ENCODE measurements at regions not wholly inside any gene's neighbourhood (a gene's known extent, or its start where the extent isn't known, plus 50 kb on each side); places are given as distances from the start of the nearest gene placed in this dataset.
"Not testable (repeated sequence)": the region's sequence is repeated elsewhere in the genome, so short reads cannot be mapped to it uniquely, and the experiment has no call there.

GRCh38 chr11:29628609-29629008, 388.2 kb downstream of the KCNA4 start:
- DNase-seq (ENCODE audit: low read depth): no peak

- peak; percentile 15 for DNase-seq (ENCODE audit: low read depth)
These were observed 389.3 kb downstream of the KCNA4 start for GRCh38 chr11:29627541-29627940.

GRCh38 chr11:29623144-29623722, 393.6 kb downstream of the KCNA4 start:
- DNase-seq (ENCODE audit: low read depth): no peak

DNA sequence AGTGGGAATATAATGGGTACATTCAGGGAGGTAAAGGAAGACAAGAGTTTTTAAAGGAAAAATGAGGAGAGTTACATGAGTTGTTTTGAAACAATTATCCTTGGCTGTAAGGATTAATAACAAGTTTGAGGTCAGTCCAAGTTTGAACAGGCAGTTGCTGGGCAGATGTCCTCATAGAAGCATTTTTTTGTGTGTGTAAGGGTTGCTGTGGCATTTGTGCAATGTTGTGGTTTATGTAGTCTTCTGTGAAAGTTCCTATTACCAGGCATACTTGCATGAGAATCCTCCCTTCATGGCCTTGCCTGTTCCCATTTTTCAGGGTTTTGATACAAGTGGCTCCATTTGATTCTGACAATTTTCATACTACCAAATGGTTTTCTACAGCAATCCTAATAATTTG, 400.2 kb downstream of the KCNA4 start:
- peak; percentile 40 for DNase-seq (ENCODE audit: low read depth)

- no peak for DNase-seq (ENCODE audit: low read depth)
These were observed 404.4 kb downstream of the KCNA4 start for GRCh38 chr11:29612423-29612822.

GRCh38 chr11:29606330-29607031, 410.3 kb downstream of the KCNA4 start:
- DNase-seq (ENCODE audit: low read depth): no peak

DNA sequence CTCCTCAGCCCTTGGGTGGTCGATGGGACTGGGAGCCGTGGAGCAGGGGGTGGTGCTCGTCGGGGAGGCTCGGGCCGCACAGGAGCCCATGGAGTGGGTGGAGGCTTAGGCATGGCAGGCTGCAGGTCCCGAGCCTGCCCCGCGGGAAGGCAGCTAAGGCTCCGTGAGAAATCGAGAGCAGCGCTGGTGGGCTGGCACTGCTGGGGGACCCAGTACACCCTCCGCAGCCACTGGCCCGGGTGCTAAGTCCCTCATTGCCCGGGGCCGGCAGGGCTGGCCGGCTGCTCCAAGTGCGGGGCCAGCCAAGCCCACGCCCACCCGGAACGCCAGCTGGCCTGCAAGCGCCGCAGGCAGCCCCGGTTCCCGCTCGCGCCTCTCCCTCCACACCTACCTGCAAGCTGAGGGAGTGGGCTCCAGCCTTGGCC, 416.7 kb downstream of the KCNA4 start:
- DNase-seq (ENCODE audit: low read depth): not testable (repeated sequence)

- DNase-seq (ENCODE audit: low read depth): no peak
These were observed 432.5 kb downstream of the KCNA4 start for GRCh38 chr11:29584342-29584741.

- DNase-seq (ENCODE audit: low read depth): no peak
These were observed 438.0 kb downstream of the KCNA4 start for GRCh38 chr11:29578806-29579205.

DNA sequence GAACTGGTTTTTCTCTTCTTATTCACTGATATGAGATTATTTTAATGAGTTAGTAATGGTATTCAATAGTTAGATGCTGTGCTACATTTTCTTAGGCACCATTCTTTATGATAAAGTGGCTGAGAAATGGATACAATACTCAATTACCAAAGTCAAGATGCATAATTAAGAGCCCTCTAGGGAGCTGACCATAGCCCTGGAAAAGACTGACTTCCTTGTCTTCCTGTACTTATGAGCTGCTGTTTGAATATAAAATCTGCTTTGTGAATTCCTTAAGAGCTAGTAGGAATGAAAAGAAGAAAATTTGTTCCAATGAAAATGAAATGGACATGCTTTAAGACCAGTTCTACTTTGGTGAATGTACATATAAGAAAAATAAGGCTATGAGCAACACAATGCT, 452.3 kb downstream of the KCNA4 start:
- no peak for DNase-seq (ENCODE audit: low read depth)

DNA sequence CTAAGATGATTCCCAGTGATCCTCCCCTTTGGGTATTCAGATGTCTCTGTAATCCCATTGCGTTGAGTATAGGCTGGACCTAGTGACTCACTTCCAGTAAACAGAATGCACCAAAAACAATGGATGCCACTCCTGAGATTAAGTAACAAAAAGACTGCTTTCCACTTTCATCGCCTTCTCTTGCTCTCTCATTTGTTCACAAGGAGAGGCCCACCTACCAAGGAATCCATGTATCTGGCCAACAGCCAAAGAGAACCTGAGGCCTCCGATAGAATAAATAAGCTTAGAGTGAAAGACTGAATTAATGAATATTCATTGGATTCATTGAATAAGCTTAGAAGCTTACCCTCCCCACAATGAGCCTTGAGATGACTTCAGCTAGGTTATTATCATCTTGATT, 454.6 kb downstream of the KCNA4 start:
- no peak for DNase-seq (ENCODE audit: low read depth)

DNA sequence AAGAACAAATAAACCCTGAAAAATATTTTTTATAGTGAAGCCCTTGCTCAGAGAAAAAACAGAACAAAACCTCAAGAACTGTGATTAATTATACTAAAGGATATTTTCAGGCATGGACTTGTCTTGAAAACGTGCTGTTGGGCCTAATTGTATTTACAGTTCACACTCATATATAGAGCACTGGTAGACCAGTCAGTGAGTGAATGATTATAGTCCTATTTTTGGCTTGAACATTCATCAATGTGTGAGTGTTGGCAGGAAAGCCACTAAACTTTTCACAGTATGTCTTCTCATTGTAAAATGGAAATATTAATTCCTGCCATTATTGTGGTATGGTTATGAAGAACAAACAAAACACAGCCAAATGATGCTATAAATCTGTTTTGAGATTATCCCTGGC, 462.8 kb downstream of the KCNA4 start:
- no peak for DNase-seq (ENCODE audit: low read depth)

DNA sequence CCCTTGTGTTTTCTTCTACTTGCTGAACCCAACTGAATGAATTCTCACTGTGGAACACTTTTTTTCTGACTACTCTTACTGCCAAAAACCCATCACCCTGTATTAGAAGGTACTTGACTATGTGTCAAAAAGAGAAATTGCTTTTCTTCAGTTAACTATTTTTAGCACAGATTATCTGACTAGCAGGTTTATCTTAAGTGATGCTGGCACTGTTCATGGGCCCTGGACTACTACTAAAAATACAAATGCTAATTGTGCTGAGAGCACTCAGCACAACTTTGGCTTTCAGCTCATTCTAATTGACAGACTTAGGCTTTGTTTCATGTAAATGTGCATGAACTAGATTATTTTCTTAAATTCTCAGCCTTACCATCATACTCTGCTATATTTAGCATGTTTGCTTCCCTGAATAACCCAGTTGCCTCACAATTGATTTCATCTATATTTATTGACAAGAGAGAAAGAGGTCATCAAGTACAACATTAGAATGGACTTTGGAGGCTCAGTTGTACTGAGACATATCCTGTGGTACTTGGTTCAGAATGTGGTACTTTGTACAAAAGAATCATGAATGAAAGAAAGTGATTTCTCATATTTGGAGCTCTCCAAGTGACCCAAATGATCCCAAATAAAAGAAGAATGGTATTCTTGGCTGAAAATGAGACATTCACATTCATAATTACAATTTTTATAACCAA, 478.3 kb downstream of the KCNA4 start:
- DNase-seq (ENCODE audit: low read depth): no peak

GRCh38 chr11:29534836-29535235, 482.0 kb downstream of the KCNA4 start:
- DNase-seq (ENCODE audit: low read depth): no peak

DNA sequence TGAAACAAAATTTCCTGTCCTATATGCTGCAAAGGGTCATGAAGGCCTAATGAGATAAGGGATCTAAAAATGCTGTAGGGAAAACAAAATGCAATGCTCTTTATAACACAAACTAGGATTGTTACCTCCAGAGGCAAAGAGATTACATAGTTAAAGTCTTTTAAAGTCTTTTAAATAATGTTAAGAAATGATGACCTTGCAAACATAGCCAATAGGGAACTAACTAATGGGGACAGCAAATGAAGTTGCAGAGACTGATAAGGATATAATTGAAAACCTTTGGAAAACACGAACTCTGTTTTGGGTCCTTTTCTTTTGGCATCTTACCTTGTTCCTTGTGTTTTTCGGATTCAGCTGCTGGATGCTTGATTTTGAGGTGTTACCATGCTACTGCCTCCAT, 485.9 kb downstream of the KCNA4 start:
- DNase-seq (ENCODE audit: low read depth): no peak

GRCh38 chr11:29527391-29527936, 489.4 kb downstream of the KCNA4 start:
- peak; percentile 100 for DNase-seq (ENCODE audit: low read depth)

DNA sequence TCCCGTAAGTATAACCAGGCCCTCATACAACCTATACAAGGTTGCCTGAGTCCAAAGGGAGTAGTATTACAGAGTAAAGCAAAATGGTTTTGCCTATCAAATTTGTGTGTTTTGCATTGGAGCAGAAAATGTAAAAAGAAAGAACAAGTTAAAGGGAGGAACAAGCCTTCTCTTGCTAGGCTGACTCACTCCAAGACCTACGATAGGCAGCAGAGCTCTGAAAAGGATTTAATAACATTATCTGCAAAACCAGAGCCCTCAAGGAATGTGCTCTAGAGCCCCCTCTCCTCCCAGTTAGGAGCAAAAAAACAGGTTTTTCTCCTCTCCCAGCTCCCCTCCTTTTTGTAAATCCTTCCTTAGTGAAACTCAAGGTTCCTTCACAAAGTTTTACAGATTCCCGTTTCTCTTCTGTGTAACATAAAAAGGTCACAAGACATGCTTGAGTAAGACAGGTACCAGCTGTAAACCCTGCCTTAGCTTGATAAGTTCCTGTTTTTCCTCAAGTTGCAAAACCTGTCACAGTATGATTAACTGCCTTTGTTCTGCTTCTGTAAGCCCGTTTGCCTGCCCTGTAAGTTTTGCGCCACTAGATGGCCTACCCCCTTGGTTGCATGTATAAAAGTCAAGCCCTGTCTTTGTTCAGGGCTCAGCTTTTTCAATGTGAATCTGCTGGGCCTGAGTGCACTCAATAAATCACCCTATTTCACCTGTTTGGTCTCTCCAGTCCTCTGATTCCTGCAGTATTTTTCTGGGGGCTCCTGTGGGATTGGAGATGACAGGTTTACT, 498.2 kb downstream of the KCNA4 start:
- DNase-seq (ENCODE audit: low read depth): peak; percentile 62

DNA sequence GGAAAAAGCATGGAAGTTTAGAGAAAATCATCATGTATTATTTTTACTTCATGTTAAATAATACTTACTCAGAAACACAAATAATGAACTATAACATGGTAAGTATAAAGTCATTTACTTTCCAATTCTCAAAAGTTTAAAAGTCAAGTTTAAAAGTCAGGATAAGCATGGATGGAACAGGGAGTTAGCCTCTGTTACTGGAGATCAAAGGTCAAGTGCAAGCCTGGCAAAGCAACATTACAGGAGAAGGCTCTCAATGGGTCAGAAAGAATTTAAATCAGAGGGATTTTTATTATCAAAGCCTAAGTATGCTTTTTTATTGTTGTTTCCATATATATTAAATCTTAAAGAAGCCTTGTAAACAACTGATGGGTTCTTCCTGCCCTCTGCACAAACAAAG, 505.4 kb downstream of the KCNA4 start:
- no peak for DNase-seq (ENCODE audit: low read depth)

GRCh38 chr11:29507376-29507775, 509.5 kb downstream of the KCNA4 start:
- no peak for DNase-seq (ENCODE audit: low read depth)

DNA sequence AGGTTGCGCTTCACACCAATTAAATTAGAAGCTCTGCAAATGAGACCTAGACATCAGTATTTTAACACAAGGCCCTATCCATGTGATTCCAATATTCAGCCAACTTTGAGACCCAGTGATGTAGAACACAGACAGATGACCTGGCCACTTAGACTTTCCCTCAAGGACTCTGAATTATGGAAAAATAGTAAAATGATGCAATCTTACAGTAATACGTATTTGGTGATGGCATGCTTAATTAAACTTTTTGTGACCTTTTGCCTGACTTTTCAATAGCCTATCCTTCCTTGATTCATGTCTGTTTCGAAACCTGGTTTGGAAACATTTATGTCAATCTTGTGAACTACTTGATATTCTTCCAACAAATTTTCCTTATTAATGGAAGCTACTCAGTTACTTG, 521.2 kb downstream of the KCNA4 start:
- DNase-seq (ENCODE audit: low read depth): no peak

DNA sequence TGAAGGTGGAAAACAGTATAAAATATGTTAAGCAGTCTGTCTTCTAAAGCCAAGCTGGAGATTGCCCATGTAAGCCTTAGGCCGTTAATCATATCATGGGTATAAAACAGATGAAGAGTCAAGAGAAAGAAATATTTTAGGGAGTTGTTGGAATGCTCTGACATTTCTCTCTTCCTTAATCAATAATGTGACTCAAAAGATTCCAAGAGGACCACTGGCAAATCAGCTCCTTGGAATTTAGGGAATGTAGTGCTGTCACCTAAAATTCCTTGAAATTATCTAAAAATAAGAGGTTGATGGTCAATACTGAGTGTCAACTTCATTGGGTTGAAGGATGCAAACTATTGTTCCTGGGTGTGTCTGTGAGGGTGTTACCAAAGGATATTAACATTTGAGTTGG, 525.9 kb downstream of the KCNA4 start:
- no peak for DNase-seq (ENCODE audit: low read depth)

- DNase-seq (ENCODE audit: low read depth): no peak
These were observed 530.5 kb downstream of the KCNA4 start for GRCh38 chr11:29486301-29486700.

Data from renal cortical epithelial cell (primary cell).